Muscle of leg (tissue), 3 donors: ENCODE measurements at regions not wholly inside any gene's neighbourhood (a gene's known extent, or its start where the extent isn't known, plus 50 kb on each side); places are given as distances from the start of the nearest gene placed in this dataset.

Source experiments
- DNase-seq: peaks from one replicate; pipeline ENCODE4 v3.0.0; 2013
- H3K27ac ChIP-seq: one replicate; pipeline ENCODE4 v1.5.1; 2013; ENCODE audit warnings: mild to moderate bottlenecking, low read length, control low read depth
- H3K27me3 ChIP-seq: one replicate; pipeline ENCODE4 v1.6.1; 2013; ENCODE audit warnings: low read length; ENCODE audit not compliant: control insufficient read depth, insufficient read depth
- H3K36me3 ChIP-seq: one replicate; pipeline ENCODE4 v1.6.1; 2013; ENCODE audit warnings: low read length; ENCODE audit not compliant: control insufficient read depth, insufficient read depth
- H3K4me1 ChIP-seq: one replicate; pipeline ENCODE4 v1.6.1; 2013; ENCODE audit warnings: low read length; ENCODE audit not compliant: control insufficient read depth, insufficient read depth
- H3K4me3 ChIP-seq: one replicate; pipeline ENCODE4 v1.5.1; 2013; ENCODE audit warnings: low read length, control low read depth
- H3K9me3 ChIP-seq: replicated peaks from 2 replicates; pipeline ENCODE4 v1.6.1; 2013; ENCODE audit warnings: low read depth, low read length; ENCODE audit not compliant: control insufficient read depth
- WGBS: methylation state at CpG from one replicate; pipeline ENCODE4 v1.1.5; 2013; ENCODE audit warnings: missing lambda C conversion rate; ENCODE audit not compliant: insufficient coverage; 5-methylcytosine and 5-hydroxymethylcytosine counted together

- no peaks in the 10 kb centered on the region for H3K36me3 ChIP-seq
- no peaks in the 10 kb centered on the region for H3K27me3 ChIP-seq
- H3K4me3 ChIP-seq = no peak overlapping the region
- no peaks in the 10 kb centered on the region for H3K9me3 ChIP-seq
- H3K4me1 ChIP-seq = no peaks in the 10 kb centered on the region
- WGBS = no CpG with 5 or more reads among the region's 2 CpGs
- peak; percentile 71 for DNase-seq
- H3K27ac ChIP-seq = no peak overlapping the region
These were observed 89.7 kb upstream of the SLC44A1 start for GRCh38 chr9:105154723-105155191.

GRCh38 chr9:105157171-105157583, 87.3 kb upstream of the SLC44A1 start:
- DNase-seq = peak; percentile 81
- H3K4me3 ChIP-seq = no peak overlapping the region
- H3K27me3 ChIP-seq = no peaks in the 10 kb centered on the region
- WGBS = 17% methylated on average over 3 of the region's 4 CpGs
- H3K9me3 ChIP-seq = no peaks in the 10 kb centered on the region
- no peak overlapping the region for H3K27ac ChIP-seq
- no peaks in the 10 kb centered on the region for H3K4me1 ChIP-seq
- no peaks in the 10 kb centered on the region for H3K36me3 ChIP-seq

GRCh38 chr9:105158020-105158419, 86.4 kb upstream of the SLC44A1 start:
- H3K27ac ChIP-seq = no peak overlapping the region
- no peaks in the 10 kb centered on the region for H3K9me3 ChIP-seq
- H3K36me3 ChIP-seq = no peaks in the 10 kb centered on the region
- H3K4me3 ChIP-seq = no peak overlapping the region
- 93% methylated on average over 5 of the region's 12 CpGs for WGBS
- no peak for DNase-seq
- H3K27me3 ChIP-seq = no peaks in the 10 kb centered on the region
- no peaks in the 10 kb centered on the region for H3K4me1 ChIP-seq

- no peak overlapping the region for H3K27ac ChIP-seq
- no peak overlapping the region for H3K4me3 ChIP-seq
- WGBS = 63% methylated on average over 1 of the region's 5 CpGs
- peak; percentile 36 for DNase-seq
- no peaks in the 10 kb centered on the region for H3K4me1 ChIP-seq
- no peaks in the 10 kb centered on the region for H3K27me3 ChIP-seq
- no peaks in the 10 kb centered on the region for H3K36me3 ChIP-seq
- H3K9me3 ChIP-seq = no peaks in the 10 kb centered on the region
These were observed 85.6 kb upstream of the SLC44A1 start for GRCh38 chr9:105158898-105159297.

- Histone ChIP-seq H3K27me3 (no peaks in the 10 kb centered on the region), H3K36me3 (no peaks in the 10 kb centered on the region), H3K9me3 (no peaks in the 10 kb centered on the region), H3K4me3 (no peak overlapping the region), H3K27ac (no peak overlapping the region), H3K4me1 (peaks cover 15% of the 10 kb centered on the region)
- peak; percentile 82 for DNase-seq
- 29% methylated on average over 1 of the region's 3 CpGs for WGBS
These were observed 75.6 kb upstream of the SLC44A1 start for GRCh38 chr9:105168870-105169319.

GRCh38 chr9:105171076-105171475, 73.4 kb upstream of the SLC44A1 start:
- 33% methylated on average over 1 of the region's 1 CpG for WGBS
- no peaks in the 10 kb centered on the region for H3K36me3 ChIP-seq
- H3K4me1 ChIP-seq = peaks cover 15% of the 10 kb centered on the region
- no peak for DNase-seq
- no peaks in the 10 kb centered on the region for H3K27me3 ChIP-seq
- H3K9me3 ChIP-seq = no peaks in the 10 kb centered on the region
- H3K27ac ChIP-seq = no peak overlapping the region
- H3K4me3 ChIP-seq = no peak overlapping the region

- Histone ChIP-seq H3K4me1 (peaks cover 15% of the 10 kb centered on the region), H3K4me3 (no peak overlapping the region), H3K9me3 (no peaks in the 10 kb centered on the region), H3K27me3 (no peaks in the 10 kb centered on the region), H3K36me3 (no peaks in the 10 kb centered on the region), H3K27ac (no peak overlapping the region)
- WGBS = 71% methylated on average over 3 of the region's 3 CpGs
- no peak for DNase-seq
These were observed 72.9 kb upstream of the SLC44A1 start for GRCh38 chr9:105171589-105171988.

GRCh38 chr9:105172436-105172835, 72.0 kb upstream of the SLC44A1 start:
- Histone ChIP-seq H3K27me3 (no peaks in the 10 kb centered on the region), H3K36me3 (no peaks in the 10 kb centered on the region), H3K27ac (no peak overlapping the region), H3K4me1 (peaks cover 15% of the 10 kb centered on the region), H3K4me3 (no peak overlapping the region), H3K9me3 (no peaks in the 10 kb centered on the region)
- DNase-seq = peak; percentile 53
- 0% methylated on average over 2 of the region's 5 CpGs for WGBS

GRCh38 chr9:105173306-105173705, 71.1 kb upstream of the SLC44A1 start:
- Histone ChIP-seq H3K4me1 (peaks cover 13% of the 10 kb centered on the region), H3K36me3 (no peaks in the 10 kb centered on the region), H3K4me3 (no peak overlapping the region), H3K9me3 (no peaks in the 10 kb centered on the region), H3K27ac (no peak overlapping the region), H3K27me3 (no peaks in the 10 kb centered on the region)
- no peak for DNase-seq
- WGBS = 98% methylated on average over 4 of the region's 4 CpGs

GRCh38 chr9:105173826-105174225, 70.6 kb upstream of the SLC44A1 start:
- Histone ChIP-seq H3K36me3 (no peaks in the 10 kb centered on the region), H3K4me1 (peaks cover 12% of the 10 kb centered on the region), H3K27ac (no peak overlapping the region), H3K9me3 (no peaks in the 10 kb centered on the region), H3K4me3 (no peak overlapping the region), H3K27me3 (no peaks in the 10 kb centered on the region)
- 51% methylated on average over 3 of the region's 4 CpGs for WGBS
- peak; percentile 25 for DNase-seq

GRCh38 chr9:105176194-105176593, 68.3 kb upstream of the SLC44A1 start:
- Histone ChIP-seq H3K4me1 (peaks cover 8% of the 10 kb centered on the region), H3K27ac (no peak overlapping the region), H3K27me3 (no peaks in the 10 kb centered on the region), H3K4me3 (no peak overlapping the region), H3K9me3 (no peaks in the 10 kb centered on the region), H3K36me3 (no peaks in the 10 kb centered on the region)
- no peak for DNase-seq
- no CpG with 5 or more reads among the region's 3 CpGs for WGBS
